Naive thymus-derived CD4-positive, alpha-beta T cell (primary cell): ENCODE measurements at regions not wholly inside any gene's neighbourhood (a gene's known extent, or its start where the extent isn't known, plus 50 kb on each side); places are given as distances from the start of the nearest gene placed in this dataset.
"Not testable (repeated sequence)": the region's sequence is repeated elsewhere in the genome, so short reads cannot be mapped to it uniquely, and the experiment has no call there.

Experiments
- ATAC-seq: fragments of 150-1000 bp; cut with Tn5 transposase; 2 replicates; pipeline ENCODE4 v1.10.0; 2021; ENCODE audit warnings: mild to moderate bottlenecking, moderate library complexity
- CTCF ChIA-PET: fragments of 350-600 bp; sonication (Branson Sonifier 250); formaldehyde crosslinking; loops from one replicate; lab custom pipeline; 2021; ENCODE audit warnings: antibody characterized with exemption; lab: Charles Lee
- POLR2A ChIA-PET: fragments of 350-600 bp; sonication (Branson Sonifier 250); formaldehyde crosslinking; loops from one replicate; lab custom pipeline; 2021; ENCODE audit warnings: antibody characterized with exemption, inconsistent platforms; lab: Charles Lee
- DNase-seq, 9 donors: peaks; one replicate each; pipeline versions ENCODE4 v3.0.0 to v3.0.0-alpha.2; 2020 to 2022; ENCODE audit warnings: mixed read lengths in 1 of 9
- H3K27ac ChIP-seq: one replicate; pipeline ENCODE4 v1.7.0; 2013; ENCODE audit warnings: mild to moderate bottlenecking, low read depth, low read length, moderate library complexity
- H3K27me3 ChIP-seq, 2 donors: one replicate each; pipeline ENCODE4 v1.7.0; 2013; ENCODE audit warnings: low read length in 2 of 2, mild to moderate bottlenecking in 2 of 2, moderate library complexity in 2 of 2; ENCODE audit not compliant: control insufficient read depth in 2 of 2, insufficient read depth in 2 of 2
- H3K36me3 ChIP-seq, 3 experiments: 1 replicate in 2 of 3; 2 replicates in 1 of 3; pipeline ENCODE4 v1.7.0; 2013; ENCODE audit warnings: low read length in 3 of 3, mild to moderate bottlenecking in 3 of 3, moderate library complexity in 1 of 3; ENCODE audit not compliant: insufficient read depth in 3 of 3, control insufficient read depth in 2 of 3
- H3K4me1 ChIP-seq, 2 donors: one replicate each; pipeline ENCODE4 v1.7.0; 2013; ENCODE audit warnings: low read length in 2 of 2, mild to moderate bottlenecking in 2 of 2, moderate library complexity in 1 of 2; ENCODE audit not compliant: control insufficient read depth in 2 of 2, insufficient read depth in 2 of 2
- H3K4me3 ChIP-seq: 2 replicates; pipeline ENCODE4 v1.7.0; 2013; ENCODE audit warnings: mild to moderate bottlenecking, low read length
- H3K9me3 ChIP-seq, 3 experiments: 1 replicate in 2 of 3; 2 replicates in 1 of 3; pipeline ENCODE4 v1.7.0; 2013; ENCODE audit warnings: low read length in 3 of 3; ENCODE audit not compliant: control insufficient read depth in 2 of 3
- H3K27ac Mint-ChIP-seq, 9 donors: one replicate each; pipeline ENCODE4 v1.8.0; 2020 to 2022; ENCODE audit warnings: mixed read lengths in 9 of 9, mild to moderate bottlenecking in 8 of 9, moderate library complexity in 5 of 9, inconsistent platforms in 2 of 9
- H3K27me3 Mint-ChIP-seq, 5 donors: one replicate each; pipeline ENCODE4 v1.8.0; 2021 to 2022; ENCODE audit warnings: mixed read lengths in 5 of 5, mild to moderate bottlenecking in 1 of 5
- H3K36me3 Mint-ChIP-seq, 5 donors: one replicate each; pipeline ENCODE4 v1.8.0; 2020 to 2022; ENCODE audit warnings: mixed read lengths in 5 of 5, mild to moderate bottlenecking in 3 of 5, inconsistent platforms in 1 of 5
- H3K4me1 Mint-ChIP-seq, 7 donors: one replicate each; pipeline ENCODE4 v1.8.0; 2020 to 2022; ENCODE audit warnings: mixed read lengths in 7 of 7, mild to moderate bottlenecking in 3 of 7, inconsistent platforms in 1 of 7
- H3K4me3 Mint-ChIP-seq, 10 donors: one replicate each; pipeline ENCODE4 v1.8.0; 2020 to 2022; ENCODE audit warnings: mild to moderate bottlenecking in 10 of 10, mixed read lengths in 10 of 10, moderate library complexity in 6 of 10, inconsistent platforms in 2 of 10
- H3K9me3 Mint-ChIP-seq, 11 donors: one replicate each; pipeline ENCODE4 v1.8.0; 2020 to 2022; ENCODE audit warnings: mixed read lengths in 11 of 11, mild to moderate bottlenecking in 4 of 11, inconsistent platforms in 1 of 11, moderate library complexity in 1 of 11
- intact Hi-C, 2 donors: fragments of 100-400 bp; cut with micrococcal nuclease; formaldehyde crosslinking; loops; one replicate each; pipeline ENCODE4 v1.15.1; 2023

DNA sequence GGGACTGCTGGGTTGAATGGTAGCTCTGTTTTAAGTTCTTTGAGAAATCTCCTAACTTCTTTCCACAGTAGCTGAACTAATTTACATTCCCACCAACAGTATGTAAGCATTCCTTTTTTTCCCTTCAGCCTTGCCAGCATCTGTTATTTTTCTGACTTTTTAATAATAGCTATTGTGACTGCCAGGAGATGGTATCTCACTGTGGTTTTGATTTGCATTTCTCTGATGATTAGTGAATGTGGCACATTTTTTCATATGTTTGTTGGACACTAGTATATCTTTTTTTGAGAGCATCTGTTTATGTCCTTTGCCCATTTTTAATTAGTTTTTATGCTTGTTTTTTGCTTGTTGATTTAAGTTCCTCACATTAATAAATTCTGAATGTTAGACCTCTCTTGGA lies 990.8 kb downstream of the GATA3 start:
- ATAC-seq (no peak), DNase-seq (no peak)
- H3K4me1 Mint-ChIP-seq, result no peaks in the 10 kb centered on the region
- ChIA-PET CTCF (interaction anchor here (0.5 kb wide), 1 partner anchor 30 kb away, joined by 4 read pairs; no protein-coding TSS in a partner anchor), POLR2A (no interaction called here)
- H3K9me3 ChIP-seq, result no peaks in the 10 kb centered on the region
- H3K4me1 ChIP-seq, result no peaks in the 10 kb centered on the region
- H3K36me3 ChIP-seq, result no peaks in the 10 kb centered on the region
- peaks cover 0 to 6% (median 3%) of the 10 kb centered on the region in 5 donors for H3K36me3 Mint-ChIP-seq
- H3K27me3 ChIP-seq, result no peaks in the 10 kb centered on the region
- no peak overlapping the region for H3K27ac Mint-ChIP-seq
- intact Hi-C loops, result no loop called here
- no peak overlapping the region for H3K4me3 Mint-ChIP-seq
- H3K9me3 Mint-ChIP-seq, result peaks cover 0 to 10% (median 4%) of the 10 kb centered on the region in 11 donors
- H3K27ac ChIP-seq, result no peak overlapping the region
- no peaks in the 10 kb centered on the region for H3K27me3 Mint-ChIP-seq
- no peak overlapping the region for H3K4me3 ChIP-seq

DNA sequence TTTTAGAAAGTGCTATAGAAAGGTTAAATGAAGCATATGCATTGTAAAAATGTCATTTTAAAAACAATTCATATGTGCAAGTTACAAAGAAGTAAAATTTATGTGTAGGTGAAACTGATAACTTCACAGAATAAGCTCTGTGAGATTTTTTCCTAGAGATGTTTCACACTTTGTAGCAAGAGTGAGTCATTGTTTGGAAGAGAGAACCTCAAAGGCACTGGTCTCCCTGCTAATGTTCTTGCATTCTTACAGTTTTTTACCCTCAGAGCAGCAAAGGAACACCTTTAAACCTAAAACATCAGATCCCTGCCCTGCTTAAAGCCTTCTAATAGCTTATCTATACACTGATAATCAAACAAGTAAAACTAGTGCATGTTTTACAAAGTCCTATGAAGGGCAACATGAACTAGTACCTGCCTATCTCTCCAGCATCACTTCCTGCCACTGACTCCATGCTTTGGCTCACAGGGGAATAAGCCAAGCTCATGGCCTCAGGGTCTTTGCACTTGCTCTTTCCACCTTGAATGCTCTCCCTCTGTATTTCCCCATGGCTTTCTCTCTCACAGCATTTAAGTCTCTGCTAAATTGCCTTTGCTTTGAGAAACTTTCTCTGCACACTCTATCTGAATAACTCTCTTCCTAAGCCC lies 997.0 kb downstream of the GATA3 start:
- CTCF ChIA-PET, result no interaction called here

DNA sequence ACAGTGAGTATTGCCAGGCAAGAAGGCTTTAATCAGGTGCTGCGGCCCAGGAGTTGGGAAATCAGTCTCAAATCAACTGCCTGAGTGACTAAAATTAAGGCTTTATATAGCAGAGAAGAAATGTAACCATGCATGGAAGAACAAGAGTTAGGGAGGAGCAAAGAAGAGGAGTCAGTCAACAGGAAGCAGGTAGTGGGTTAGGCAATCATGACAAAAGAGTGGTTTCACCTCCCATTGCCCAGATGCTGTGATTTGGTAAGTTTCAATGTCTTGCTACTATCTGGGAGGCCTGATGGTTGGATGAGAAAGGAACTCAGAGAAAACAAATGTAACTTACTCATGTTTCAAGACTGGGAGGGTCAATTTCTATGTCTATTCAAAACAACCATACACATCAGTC lies 998.3 kb downstream of the GATA3 start:
- Histone ChIP-seq H3K27ac (no peak overlapping the region), H3K27me3 (no peaks in the 10 kb centered on the region), H3K4me3 (no peak overlapping the region), H3K36me3 (no peaks in the 10 kb centered on the region), H3K4me1 (peaks cover 0 to 11% of the 10 kb centered on the region in 2 donors), H3K9me3 (no peaks in the 10 kb centered on the region)
- Mint-ChIP-seq H3K27ac (peak overlapping the region in 8 of 9 donors; percentile 7 to 89 (median 60)), H3K27me3 (no peaks in the 10 kb centered on the region), H3K4me1 (peaks cover 6 to 33% (median 19%) of the 10 kb centered on the region in 7 donors), H3K9me3 (peaks cover 2 to 24% (median 13%) of the 10 kb centered on the region in 11 donors), H3K4me3 (peak overlapping the region in 5 of 10 donors; percentile 8 to 54 (median 37)), H3K36me3 (peaks cover 0 to 8% (median 0%) of the 10 kb centered on the region in 5 donors)
- ChIA-PET CTCF (no interaction called here), POLR2A (interaction anchor here (0.6 kb wide), 1 partner anchor 820 kb away, joined by 5 read pairs; no protein-coding TSS in a partner anchor)
- ATAC-seq (no peak), DNase-seq (peak in 6 of 9 donors; percentile 8 to 45 (median 14))
- intact Hi-C loops, result no loop called here

More for the DNA sequence above, 997.0 kb downstream of the GATA3 start:
- intact Hi-C loops, result no loop called here
- H3K4me1 ChIP-seq, result peaks cover 0 to 11% of the 10 kb centered on the region in 2 donors
- POLR2A ChIA-PET, result interaction anchor here (0.6 to 1.0 kb wide), 2 partner anchors 45 to 997 kb away, joined by 3 to 4 read pairs; partner anchors contain the start of gene GATA3
- Mint-ChIP-seq H3K36me3 (peaks cover 0 to 8% (median 0%) of the 10 kb centered on the region in 5 donors), H3K4me3 (no peak overlapping the region), H3K4me1 (peaks cover 6 to 33% (median 18%) of the 10 kb centered on the region in 7 donors), H3K27ac (peak overlapping the region in 4 of 9 donors; percentile 5 to 54 (median 22)), H3K27me3 (no peaks in the 10 kb centered on the region), H3K9me3 (peaks cover 1 to 24% (median 13%) of the 10 kb centered on the region in 11 donors)
- ATAC-seq, result no peak
- no peaks in the 10 kb centered on the region for H3K36me3 ChIP-seq
- no peak overlapping the region for H3K4me3 ChIP-seq
- DNase-seq, result no peak
- H3K27me3 ChIP-seq, result no peaks in the 10 kb centered on the region
- no peak overlapping the region for H3K27ac ChIP-seq
- no peaks in the 10 kb centered on the region for H3K9me3 ChIP-seq

DNA sequence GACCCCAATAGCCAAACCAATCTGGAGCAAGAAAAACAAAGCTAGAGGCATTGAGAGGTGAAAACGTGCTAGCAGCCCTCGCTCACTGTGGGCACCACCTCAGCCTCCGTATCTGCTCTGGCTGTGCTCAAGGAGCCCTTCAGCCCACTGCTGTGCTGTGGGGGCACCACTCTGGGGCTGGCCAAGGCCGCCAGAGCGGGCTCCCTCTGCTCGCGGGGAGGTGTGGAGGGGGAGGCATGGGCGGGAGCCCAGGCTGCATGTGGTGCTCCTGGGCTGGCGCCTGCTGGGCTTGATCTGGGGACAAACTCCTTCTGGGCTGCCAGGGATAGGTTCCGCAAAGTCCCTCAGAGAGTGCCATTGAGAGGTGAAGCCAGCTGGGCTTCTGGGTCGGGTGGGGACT lies 1002.0 kb downstream of the GATA3 start:
- no peak overlapping the region for H3K27ac ChIP-seq
- H3K27ac Mint-ChIP-seq, result no peak overlapping the region
- H3K27me3 Mint-ChIP-seq, result peaks cover 0 to 4% (median 0%) of the 10 kb centered on the region in 5 donors
- H3K4me1 Mint-ChIP-seq, result peaks cover 6 to 46% (median 30%) of the 10 kb centered on the region in 7 donors
- H3K9me3 ChIP-seq, result no peaks in the 10 kb centered on the region
- H3K36me3 Mint-ChIP-seq, result peaks cover 0 to 8% (median 0%) of the 10 kb centered on the region in 5 donors
- H3K9me3 Mint-ChIP-seq, result peaks cover 2 to 23% (median 10%) of the 10 kb centered on the region in 11 donors
- POLR2A ChIA-PET, result interaction anchor here (0.6 kb wide), 1 partner anchor 1019 kb away, joined by 3 read pairs; no protein-coding TSS in a partner anchor
- H3K4me1 ChIP-seq, result peaks cover 5 to 10% of the 10 kb centered on the region in 2 donors
- DNase-seq (no peak), ATAC-seq (no peak)
- H3K27me3 ChIP-seq, result no peaks in the 10 kb centered on the region
- CTCF ChIA-PET, result no interaction called here
- intact Hi-C loops, result no loop called here
- no peak overlapping the region for H3K4me3 ChIP-seq
- no peak overlapping the region for H3K4me3 Mint-ChIP-seq
- H3K36me3 ChIP-seq, result no peaks in the 10 kb centered on the region

DNA sequence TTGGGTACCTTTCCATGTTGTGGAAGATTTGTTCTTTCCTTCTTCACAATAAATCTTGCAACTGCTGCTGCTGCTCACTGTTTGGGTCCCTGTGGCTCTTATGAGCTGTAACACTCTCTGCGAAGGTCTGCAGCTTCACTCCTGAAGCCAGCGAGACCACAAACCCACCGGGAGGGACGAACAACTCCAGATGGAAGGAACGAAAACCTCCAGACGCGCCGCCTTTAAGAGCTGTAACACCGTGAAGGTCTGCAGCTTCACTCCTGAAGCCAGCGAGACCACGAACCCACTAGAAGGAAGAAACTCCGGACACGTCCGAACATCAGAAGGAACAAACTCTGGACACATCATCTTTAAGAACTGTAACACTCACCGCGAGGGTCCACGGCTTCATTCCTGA lies 1002.8 kb downstream of the GATA3 start:
- DNase-seq, H3K36me3 Mint-ChIP-seq, H3K27me3 ChIP-seq, H3K36me3 ChIP-seq, H3K9me3 ChIP-seq, H3K27ac Mint-ChIP-seq, H3K27ac ChIP-seq, H3K4me3 ChIP-seq, intact Hi-C loops, H3K4me1 ChIP-seq, ATAC-seq, H3K27me3 Mint-ChIP-seq, POLR2A ChIA-PET: not testable (repeated sequence)
- peaks cover 2 to 23% (median 10%) of the 10 kb centered on the region in 11 donors for H3K9me3 Mint-ChIP-seq
- H3K4me1 Mint-ChIP-seq, result peaks cover 6 to 41% (median 26%) of the 10 kb centered on the region in 7 donors
- H3K4me3 Mint-ChIP-seq, result peak overlapping the region in 3 of 10 donors; percentile 29 to 47 (median 30)
- CTCF ChIA-PET, result interaction anchor here (0.5 to 0.6 kb wide), 2 partner anchors 192 to 902 kb away, joined by 3 read pairs; no protein-coding TSS in a partner anchor

DNA sequence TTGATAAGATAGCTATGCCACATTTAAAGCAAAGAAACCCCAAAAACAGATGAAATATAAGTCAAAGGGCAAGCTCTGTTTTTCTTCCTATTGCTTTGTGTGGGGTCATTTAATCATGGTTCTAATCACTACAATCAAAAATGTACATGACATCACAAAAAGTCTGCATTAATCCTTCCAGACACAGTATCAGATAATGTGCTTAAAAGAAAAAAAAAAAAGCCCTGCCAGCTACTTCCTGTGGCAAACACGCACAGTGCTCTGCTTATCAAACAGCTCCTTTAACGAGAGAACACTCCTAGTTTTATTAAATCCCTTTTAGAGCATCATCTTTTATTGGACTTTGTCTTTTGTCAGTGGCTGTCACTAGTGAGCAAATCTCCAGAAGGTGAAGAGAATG lies 1005.8 kb downstream of the GATA3 start:
- POLR2A ChIA-PET, result interaction anchor here (0.6 to 1.5 kb wide), 4 partner anchors 36 to 131 kb away, joined by 3 to 11 read pairs (median 4); no protein-coding TSS in a partner anchor
- peak overlapping the region in 9 of 10 donors; percentile 47 to 79 (median 61) for H3K4me3 Mint-ChIP-seq
- Histone ChIP-seq H3K4me3 (peak overlapping the region; percentile 7), H3K27ac (no peak overlapping the region), H3K9me3 (no peaks in the 10 kb centered on the region), H3K36me3 (no peaks in the 10 kb centered on the region), H3K27me3 (no peaks in the 10 kb centered on the region), H3K4me1 (peaks cover 0 to 5% of the 10 kb centered on the region in 2 donors)
- peaks cover 0 to 26% (median 20%) of the 10 kb centered on the region in 7 donors for H3K4me1 Mint-ChIP-seq
- peaks cover 0 to 9% (median 3%) of the 10 kb centered on the region in 11 donors for H3K9me3 Mint-ChIP-seq
- H3K36me3 Mint-ChIP-seq, result peaks cover 0 to under 1% (median 0%) of the 10 kb centered on the region in 5 donors
- intact Hi-C loops, result loop anchor here in 1 of 2 donors (2.0 to 5.0 kb wide), 2 partner anchors 37 to 50 kb away; no protein-coding TSS in a partner anchor
- DNase-seq (peak in 5 of 9 donors; percentile 18 to 35 (median 23)), ATAC-seq (peak; percentile 60)
- peak overlapping the region in 3 of 9 donors; percentile 23 to 76 (median 53) for H3K27ac Mint-ChIP-seq
- CTCF ChIA-PET, result interaction anchor here (0.6 kb wide), 1 partner anchor 120 kb away, joined by 3 read pairs; no protein-coding TSS in a partner anchor
- H3K27me3 Mint-ChIP-seq, result peaks cover 0 to 4% (median 0%) of the 10 kb centered on the region in 5 donors
